ENCODE measurements at regions not wholly inside any gene's neighbourhood (a gene's known extent, or its start where the extent isn't known, plus 50 kb on each side); places are given as distances from the start of the nearest gene placed in this dataset.

DNA sequence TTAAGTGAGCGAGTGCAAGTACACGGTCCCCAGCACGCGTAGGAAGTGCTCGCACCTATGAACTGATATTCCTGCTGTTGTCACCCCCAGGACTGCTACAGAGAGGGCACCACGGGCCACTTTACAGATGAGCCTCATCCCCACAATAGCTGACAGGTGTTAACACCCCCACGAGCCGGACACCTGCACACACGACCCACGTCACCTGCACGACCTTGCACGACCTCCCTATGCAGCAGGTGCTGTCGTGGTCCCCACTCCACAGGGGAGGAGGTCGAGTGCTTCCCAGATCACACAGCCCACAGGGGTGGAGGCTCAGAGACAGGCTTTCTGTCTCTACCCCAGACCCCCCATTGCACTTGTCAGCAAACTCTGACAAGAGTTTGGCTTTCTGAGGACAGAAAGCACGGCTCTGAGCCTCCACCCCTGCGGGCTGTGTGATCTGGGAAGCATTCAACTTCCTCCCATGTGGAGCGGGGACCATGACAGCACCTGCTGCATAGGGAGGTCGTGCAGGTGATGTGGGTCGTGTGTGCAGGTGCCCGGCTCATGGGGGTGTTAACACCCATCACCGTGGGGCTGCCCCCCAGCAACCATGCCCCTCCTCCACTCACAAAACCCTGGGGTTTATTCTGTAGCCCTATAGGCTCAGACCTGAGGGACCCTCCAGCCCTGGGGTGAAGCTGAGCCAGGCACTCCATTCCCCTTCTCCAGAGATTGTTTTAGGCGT lies 80.8 kb downstream of the MATN1 start:
- TF ChIP-seq GATA2 (IDR thresholded peaks at IDR 0.05; ENCODE audit: low read depth, low read length) (no peak), GATA3 (IDR thresholded peaks at IDR 0.05; ENCODE audit: low read depth, low read length) (no peak)

DNA sequence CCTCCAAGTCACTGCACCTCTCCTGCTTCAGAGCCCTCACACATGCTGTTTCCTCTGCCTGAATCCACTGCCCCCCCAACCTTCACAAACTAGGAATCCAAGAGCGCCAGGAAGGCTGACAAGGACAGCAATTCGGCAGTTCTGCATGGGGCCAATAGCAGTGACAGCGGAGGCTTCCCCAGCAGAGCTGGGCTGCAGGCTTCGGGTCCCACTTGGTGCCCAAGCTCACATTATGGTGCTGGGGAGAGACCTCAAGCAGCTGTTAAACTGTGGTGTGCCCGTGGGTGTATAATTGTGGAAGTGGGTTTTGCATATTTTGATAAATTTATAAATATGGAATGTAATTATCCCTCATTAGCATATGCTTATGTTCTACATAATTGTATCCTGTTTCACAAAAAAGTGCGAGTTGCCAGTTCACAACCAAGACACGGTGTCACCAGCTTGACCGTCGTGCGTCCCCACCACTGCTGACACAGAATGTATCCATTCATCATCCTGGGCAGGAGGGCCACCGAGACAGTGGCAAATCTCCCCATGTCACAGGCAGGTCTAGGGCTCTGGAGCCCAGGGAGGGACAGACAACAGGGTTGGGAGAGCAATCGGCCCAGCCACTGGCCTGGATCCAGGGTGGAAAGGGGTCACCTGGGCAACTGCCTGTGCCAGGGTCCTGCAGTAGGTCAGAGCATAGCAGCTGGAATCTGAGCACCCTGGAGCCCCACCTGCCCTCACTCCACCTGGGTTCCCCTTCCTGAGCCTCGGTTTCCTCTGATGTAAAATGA lies 81.6 kb downstream of the MATN1 start:
- TF ChIP-seq GATA2 (IDR thresholded peaks at IDR 0.05; ENCODE audit: low read depth, low read length): no peak
- TF ChIP-seq GATA3 (IDR thresholded peaks at IDR 0.05; ENCODE audit: low read depth, low read length): no peak

DNA sequence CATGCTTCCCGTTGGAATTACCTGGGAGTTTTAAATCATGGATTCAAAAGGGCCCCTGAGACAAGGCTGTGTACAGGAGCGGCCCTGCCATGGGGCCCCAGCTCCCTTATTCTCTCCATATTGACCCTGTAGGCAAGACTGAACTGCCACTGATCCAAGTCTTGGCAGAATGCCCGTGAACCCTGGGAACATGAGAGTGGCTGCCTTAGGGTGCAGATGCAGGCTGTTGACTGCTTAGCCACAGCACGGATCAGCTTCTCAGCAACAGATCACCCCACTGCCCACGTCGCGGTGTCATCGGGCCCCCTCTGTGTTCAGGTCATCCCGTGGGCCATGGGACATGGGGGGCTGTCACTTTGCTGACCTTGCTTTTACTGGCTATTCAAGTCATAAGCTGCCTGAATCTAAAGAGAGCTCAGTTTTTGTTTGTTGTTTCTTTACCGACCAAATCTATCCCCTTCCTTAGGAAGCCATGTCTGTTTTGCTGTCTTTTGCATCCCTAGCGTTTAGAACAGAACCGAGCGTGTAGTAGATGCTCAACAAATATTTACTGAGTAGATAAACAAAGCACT lies 83.4 kb downstream of the MATN1 start:
- TF ChIP-seq GATA2 (IDR thresholded peaks at IDR 0.05; ENCODE audit: low read depth, low read length): no peak
- TF ChIP-seq GATA3 (IDR thresholded peaks at IDR 0.05; ENCODE audit: low read depth, low read length): no peak

DNA sequence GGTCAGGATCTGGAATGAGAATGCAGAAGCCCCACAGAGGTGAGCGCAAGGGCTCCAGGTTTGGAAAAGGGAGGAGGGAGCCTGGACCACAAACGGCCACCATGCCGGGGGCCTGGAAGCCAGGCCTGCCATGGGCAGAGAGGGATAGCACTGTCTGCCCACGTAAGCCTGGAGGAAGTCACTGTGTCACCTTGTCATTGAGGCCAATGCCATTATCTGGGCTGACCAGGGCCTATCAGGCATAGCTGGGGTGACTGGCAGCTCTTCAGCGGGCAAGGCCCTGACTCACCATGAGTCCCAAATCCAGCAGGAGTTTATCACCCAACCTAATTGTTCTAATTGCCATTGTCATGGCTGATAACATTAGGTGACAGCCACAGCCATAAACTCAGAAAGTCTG lies 84.6 kb downstream of the MATN1 start:
- TF ChIP-seq GATA2 (IDR thresholded peaks at IDR 0.05; ENCODE audit: low read depth, low read length) (no peak), GATA3 (IDR thresholded peaks at IDR 0.05; ENCODE audit: low read depth, low read length) (no peak)

DNA sequence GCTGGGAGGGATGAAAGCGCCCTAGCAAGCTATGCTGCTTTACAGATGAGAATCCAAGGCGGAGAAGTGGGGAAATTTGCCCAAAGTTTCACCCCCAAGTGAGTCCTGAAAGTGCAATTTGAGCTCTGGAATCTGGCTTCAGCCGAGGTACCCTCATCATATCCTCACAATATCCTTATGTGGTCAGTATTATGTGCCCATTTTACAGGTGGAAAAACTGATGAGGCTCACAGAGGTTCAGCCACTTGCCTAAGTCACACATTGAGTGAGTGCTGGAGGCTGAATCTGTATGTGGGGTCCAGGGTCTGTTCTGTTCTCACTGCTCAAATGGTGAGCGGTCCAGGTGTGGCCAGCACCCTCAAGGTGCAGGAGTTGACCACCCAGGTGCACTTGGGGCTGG lies 85.3 kb downstream of the MATN1 start:
- TF ChIP-seq GATA2 (IDR thresholded peaks at IDR 0.05; ENCODE audit: low read depth, low read length) (no peak), GATA3 (IDR thresholded peaks at IDR 0.05; ENCODE audit: low read depth, low read length) (no peak)

DNA sequence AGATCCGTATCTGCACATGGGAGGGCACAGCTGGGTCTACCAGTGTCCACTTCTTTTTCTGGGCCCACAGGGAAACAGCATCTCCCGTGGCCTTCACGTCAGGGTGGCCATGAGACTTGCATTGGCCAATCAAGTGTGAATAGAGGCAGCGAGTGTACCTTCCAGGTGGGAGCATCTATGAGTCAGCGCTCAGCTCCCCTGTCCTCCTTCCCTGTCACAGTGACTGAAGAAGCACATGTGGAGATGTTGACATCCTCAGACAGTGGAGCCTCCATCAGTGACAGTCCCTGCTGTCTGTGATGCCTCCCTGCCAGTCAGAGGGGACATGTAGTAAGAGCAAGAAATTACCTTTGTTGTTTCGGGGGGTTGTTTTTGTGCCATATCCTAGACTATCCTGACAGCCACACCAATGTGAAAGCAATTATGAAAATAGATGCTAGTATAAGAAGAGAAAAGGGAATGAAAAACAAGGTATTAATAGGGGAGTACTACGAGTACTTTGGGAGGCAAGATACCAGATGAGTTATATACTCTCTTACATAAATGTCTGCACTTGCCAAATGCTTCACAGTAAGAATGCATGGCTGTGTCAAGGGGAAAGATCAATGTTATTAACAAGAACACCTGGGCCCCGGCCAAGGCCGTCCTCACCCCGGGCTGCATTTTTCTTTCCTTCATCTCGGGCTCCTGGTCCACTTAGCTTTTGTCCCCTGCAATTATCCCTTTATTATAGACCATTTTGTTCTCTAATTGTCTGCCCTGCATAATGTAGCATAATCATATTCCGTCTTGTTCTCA lies 86.0 kb downstream of the MATN1 start:
- no peak for TF ChIP-seq GATA3 (IDR thresholded peaks at IDR 0.05; ENCODE audit: low read depth, low read length)
- no peak for TF ChIP-seq GATA2 (IDR thresholded peaks at IDR 0.05; ENCODE audit: low read depth, low read length)

DNA sequence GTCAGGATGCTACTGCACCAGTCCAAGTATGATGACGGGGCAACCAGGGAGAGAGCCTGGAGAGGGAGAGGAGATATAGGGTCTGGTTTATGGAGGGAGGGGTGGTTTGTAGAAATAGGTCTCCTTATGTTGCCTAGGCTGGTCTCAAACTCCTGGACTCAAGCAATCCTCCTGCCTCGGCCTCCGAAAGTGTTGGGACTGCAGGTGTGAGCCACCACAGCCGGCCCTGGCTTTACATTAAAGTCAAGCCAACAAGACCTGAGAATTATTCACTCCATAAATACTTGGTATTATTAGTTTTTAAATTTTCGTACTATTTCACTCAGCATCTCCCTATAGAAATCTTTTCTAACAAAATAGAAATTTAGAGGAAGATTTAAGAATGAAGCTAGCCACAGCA lies 86.8 kb downstream of the MATN1 start:
- no peak for TF ChIP-seq GATA3 (IDR thresholded peaks at IDR 0.05; ENCODE audit: low read depth, low read length)
- no peak for TF ChIP-seq GATA2 (IDR thresholded peaks at IDR 0.05; ENCODE audit: low read depth, low read length)

DNA sequence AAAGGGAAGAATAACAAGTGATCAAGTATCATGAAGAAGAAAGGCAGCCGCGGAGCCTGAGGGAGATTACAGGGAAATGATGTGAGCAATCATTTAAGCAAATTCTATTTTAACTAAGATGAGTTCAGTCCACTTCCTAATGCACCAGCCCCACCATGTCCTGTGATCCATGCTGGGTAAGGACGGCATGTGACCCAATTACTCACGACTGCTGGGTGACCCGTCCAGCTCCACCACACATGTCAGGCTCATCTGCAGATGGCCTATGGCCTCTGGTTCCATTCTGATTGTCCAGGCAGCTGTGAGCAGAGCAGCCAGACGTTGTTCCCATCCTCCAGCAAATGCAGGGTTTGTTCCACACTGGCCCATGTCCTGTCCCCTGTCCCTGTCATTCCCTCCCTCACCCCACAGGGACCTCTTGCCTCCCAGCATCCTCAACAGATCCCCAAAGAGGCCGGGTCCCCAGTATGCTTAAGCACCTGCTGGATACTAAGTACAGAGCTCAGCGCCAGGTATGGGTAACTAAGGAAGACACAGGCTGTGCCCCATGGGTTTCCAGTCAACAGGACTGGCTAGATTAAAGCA lies 87.9 kb downstream of the MATN1 start:
- no peak for TF ChIP-seq GATA3 (IDR thresholded peaks at IDR 0.05; ENCODE audit: low read depth, low read length)
- no peak for TF ChIP-seq GATA2 (IDR thresholded peaks at IDR 0.05; ENCODE audit: low read depth, low read length)

DNA sequence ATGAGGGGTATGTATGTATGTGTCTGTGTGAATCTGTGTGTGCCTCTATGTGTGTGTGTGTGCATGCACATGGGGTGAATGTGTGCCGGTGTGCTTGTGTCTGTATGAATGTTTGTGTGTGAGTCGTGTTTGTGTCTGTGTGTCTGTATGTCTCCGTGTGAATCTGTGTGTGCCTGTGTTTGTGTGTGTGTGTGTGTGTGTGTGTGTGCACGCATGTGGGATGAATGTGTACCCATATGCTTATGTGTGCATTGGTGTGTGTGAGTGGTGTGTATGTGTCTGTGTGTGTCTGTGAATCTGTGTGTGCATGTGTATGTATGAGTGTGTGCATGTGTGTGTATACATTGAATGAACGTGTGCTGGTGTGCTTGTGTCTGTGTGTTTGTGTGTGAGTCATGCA lies 88.9 kb downstream of the MATN1 start:
- TF ChIP-seq GATA3 (IDR thresholded peaks at IDR 0.05; ENCODE audit: low read depth, low read length) (no peak), GATA2 (IDR thresholded peaks at IDR 0.05; ENCODE audit: low read depth, low read length) (no peak)

DNA sequence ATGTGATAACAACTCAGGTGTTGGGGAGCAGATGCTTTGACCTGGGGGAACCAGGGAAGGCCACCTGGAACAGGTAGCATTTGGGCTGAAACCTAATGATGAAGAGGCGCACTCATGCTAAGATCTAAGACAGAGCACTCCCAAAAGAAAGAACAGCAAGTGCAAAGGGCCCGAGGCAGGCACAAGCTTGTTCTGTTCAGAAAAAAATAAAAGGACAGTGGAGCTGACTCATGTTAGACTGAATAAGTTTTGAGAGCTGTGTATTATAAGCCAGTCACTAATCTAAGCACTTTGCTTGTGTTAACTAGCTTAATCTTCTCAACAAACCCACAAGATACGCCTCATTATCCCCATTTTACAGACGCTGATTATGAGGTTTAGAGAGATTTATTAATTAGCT lies 90.1 kb downstream of the MATN1 start:
- TF ChIP-seq GATA2 (IDR thresholded peaks at IDR 0.05; ENCODE audit: low read depth, low read length) (no peak), GATA3 (IDR thresholded peaks at IDR 0.05; ENCODE audit: low read depth, low read length) (no peak)

DNA sequence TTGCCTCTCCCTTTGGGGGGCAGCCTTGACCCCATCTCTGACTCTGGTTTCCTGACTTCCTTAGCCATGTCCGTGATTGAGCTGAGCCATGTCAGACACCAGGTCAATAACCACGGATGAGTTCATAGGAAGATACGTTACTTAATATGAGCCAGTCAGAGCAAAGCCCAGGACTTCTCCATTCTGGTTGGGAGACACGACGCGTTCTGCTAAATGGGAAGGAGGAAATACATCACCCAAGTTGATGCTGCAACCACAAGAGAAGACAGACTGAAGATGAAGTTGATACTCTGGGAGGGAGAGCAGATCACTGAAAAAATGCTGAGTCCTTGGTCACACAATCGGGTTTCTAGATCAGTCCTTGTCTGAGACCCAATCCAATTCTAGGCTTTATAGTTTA lies 90.9 kb downstream of the MATN1 start:
- TF ChIP-seq GATA3 (IDR thresholded peaks at IDR 0.05; ENCODE audit: low read depth, low read length) (no peak), GATA2 (IDR thresholded peaks at IDR 0.05; ENCODE audit: low read depth, low read length) (no peak)

DNA sequence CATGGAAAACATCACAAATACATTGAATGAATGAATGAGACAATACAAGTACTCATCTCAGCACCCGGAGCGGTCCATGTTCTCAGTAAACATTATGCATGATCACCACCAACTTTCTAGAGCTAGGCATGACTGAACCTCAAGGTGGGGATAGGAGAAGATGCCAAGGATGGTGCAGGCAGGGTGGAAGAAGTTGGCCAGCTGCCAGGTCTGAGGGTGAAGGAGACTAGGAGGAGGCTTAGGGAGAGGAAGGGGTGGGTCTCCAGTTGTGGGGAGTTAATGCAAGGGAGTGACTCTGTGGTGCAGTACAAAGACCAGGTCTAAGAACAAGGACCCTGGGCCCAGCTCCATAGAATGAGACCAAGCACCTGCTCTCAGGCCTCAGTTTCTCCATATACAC lies 91.7 kb downstream of the MATN1 start:
- TF ChIP-seq GATA3 (IDR thresholded peaks at IDR 0.05; ENCODE audit: low read depth, low read length): no peak

DNA sequence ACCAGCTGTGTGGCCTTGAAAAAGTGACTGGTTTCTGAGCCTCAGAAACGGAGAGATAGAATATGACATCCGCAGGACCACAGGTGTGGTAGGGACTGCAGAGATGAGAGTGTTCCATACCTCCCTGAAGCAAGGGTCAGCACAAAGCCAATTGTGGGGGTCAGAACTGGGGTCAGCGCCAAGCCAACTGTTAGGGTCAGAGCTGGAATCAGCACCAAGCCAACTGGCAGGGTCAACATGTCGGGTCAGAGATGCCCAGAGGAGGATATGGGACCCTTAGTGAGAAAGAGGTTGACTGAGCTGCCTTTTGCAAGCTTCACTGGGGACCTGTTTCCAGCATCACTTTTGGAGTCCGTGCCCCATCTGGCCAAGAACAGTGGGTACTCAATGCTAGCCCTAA lies 93.9 kb downstream of the MATN1 start:
- no peak for TF ChIP-seq GATA3 (IDR thresholded peaks at IDR 0.05; ENCODE audit: low read depth, low read length)
- TF ChIP-seq GATA2 (IDR thresholded peaks at IDR 0.05; ENCODE audit: low read depth, low read length): no peak

DNA sequence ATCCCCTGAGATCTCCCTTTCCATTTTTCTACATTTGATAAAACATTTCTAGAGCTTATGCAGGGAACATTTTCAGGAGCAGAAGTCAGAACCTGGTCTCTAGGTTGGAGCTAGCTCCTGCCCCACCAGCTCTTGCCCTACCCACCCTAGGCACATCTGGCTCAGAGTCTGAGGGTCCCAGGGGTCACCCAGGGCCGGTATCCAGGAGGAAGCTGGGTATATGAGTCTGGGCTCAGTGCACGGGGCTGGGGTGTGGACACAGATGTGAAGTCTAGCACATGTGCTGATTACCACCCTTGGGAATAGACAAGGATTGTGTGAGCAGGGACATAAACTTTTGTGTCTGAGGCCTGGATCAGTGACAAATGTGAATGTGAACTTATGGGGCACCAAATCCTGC lies 95.4 kb downstream of the MATN1 start:
- TF ChIP-seq GATA3 (IDR thresholded peaks at IDR 0.05; ENCODE audit: low read depth, low read length) (no peak), GATA2 (IDR thresholded peaks at IDR 0.05; ENCODE audit: low read depth, low read length) (no peak)

Measured in SH-SY5Y (cell line).